Left kidney (tissue), 1 donor: ENCODE measurements at regions not wholly inside any gene's neighbourhood (a gene's known extent, or its start where the extent isn't known, plus 50 kb on each side); places are given as distances from the start of the nearest gene placed in this dataset.
"Not testable (repeated sequence)": the region's sequence is repeated elsewhere in the genome, so short reads cannot be mapped to it uniquely, and the experiment has no call there.

Source experiments
- DNase-seq: peaks from one replicate; pipeline ENCODE4 v3.0.0-alpha.2; 2013

DNA sequence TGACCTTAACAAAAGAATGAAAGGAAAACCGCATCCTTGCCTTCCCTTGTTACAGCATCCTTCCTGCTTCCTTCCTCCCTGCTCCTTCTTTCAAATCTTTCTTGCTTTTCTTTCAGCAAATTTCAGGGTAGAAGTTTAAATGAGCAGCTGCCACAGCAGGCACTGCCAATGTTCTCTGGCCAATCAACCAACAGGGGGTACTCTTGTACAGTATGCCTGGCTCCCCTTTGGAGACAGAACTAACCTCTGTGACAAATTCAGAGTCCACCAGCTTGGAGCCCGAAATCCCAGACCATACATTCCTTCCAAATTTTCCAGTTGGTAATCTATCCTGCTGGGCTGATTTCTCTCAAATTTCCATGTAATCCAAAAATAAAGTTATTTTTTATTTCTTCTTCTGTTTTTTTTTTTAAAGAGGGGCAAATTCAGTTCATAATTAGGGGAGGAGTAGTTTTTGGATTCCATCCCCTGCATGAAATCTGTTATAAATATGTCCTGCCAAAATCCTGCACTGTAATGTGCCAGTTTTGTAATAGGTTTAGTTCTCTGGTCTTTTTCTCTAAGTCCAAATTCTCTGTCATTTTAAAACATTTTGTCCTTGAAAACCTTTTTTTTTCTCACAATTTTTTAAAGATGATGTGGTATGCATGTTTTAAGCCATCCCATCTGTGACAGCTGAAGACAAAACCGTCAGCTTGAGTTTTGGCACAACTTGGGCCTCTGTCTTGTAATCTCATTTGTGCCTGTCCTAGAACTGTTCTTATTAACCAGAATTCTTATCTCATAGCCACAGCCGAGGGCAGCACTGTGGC, 610.0 kb upstream of the LMO3 start:
- no peak for DNase-seq

DNA sequence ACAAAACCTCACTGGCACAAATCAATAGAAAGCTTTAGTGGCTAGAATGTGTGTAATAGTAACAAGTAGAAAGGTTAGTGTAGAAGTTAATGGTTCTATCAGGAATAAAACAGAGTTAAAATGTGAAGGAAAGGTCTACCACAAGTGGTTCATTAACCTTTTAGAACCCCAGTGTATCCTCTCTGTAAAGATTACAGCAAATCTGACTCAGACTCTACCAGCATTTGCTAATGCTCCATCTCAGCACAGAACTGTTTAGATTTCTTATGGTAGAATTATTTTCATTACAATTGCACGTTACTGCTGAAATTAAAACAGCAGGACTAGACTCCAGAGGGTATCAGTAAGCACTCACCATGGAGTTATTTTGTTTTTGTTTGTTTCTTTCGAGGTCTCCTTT, 609.0 kb upstream of the LMO3 start:
- DNase-seq: no peak

DNA sequence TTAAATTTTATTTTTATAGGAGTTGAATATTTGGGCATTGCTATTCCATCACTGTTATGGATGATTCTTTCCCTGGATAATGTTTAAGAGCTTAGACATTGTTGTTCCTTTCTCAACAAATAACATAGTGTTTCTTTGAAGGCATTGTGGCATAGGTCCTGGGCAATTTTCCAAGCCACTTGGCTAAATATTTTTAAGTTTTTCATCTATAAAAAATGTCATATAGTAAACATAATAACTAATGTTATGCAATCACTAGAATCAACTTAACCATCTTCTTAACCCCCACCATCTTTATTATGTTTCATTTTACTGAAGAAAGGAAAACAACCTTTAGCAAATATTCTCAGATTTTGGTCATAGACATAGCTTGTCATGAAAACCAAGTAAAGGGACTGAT, 600.6 kb upstream of the LMO3 start:
- no peak for DNase-seq

DNA sequence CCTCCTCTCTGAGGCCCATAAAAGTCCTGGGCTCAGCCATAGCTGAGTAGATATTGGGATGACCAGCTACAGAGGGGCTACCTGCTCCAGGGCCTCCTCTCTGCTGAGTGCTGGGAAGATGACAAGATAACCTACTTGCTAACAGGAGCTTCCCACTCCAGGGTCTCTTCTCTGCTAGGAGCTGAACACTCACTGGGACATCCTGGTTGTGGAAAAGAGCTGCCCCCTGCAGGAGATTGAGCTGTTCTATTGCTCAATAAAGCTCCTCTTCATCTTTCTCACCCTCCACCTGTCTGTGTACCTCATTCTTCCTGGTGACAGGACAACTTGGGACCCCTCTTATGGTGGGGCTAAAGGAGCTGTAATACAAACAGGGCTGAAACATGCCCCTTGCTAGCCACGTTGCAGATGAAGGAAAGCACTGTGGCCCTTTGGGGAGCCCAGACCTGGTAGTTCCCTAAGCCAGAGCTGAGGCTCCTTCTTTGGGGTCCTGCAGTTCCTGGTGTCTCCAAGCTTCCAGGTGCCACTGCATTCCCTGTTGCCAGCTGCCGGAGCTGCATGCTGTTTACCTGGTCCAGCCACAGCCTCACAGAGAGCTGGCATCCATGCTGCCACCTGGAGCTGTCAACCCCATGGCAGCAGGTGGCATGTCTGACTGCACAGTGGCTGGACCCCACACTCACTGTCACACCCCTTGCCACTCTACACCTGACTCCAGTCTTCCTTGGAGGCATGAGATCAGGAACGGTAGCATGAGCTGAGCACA, 598.5 kb upstream of the LMO3 start:
- no peak for DNase-seq

DNA sequence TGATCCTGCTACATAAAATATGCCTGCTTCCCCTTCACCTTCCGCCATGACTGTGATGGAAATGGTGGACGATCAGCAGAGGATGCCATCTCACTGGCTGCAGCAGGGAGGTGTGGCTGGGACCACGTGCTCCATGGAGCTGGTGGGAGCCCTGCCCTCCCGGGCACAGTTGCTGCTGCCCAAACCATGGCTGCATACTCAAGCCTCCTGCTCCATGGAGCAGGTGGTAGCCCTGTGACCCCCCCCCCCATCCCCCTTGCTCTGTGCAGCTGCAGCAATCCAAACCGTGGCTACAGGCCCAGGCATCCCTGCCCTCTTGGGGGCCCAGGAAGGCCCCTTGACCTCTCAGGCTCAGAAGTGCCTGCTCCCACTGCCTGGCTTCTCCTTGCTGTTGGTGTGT, 597.5 kb upstream of the LMO3 start:
- no peak for DNase-seq

DNA sequence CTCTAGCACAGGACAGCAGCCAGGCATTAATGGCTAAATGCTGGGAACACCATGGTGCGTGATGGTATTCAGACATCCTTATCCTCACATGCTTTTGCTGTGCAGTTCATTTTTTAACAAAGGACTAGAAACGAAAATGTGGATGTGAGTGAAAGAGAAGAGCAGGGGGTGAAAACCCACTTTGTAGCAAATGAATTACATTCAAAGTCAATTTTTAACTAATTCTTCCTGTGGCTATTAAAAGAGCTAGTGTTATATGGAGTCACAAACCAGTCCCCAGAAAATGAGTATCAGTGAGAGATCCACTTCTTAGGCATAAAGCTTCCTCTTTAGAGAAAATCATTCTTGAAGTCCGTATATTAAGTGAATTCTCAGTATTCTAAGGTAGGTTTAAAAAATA, 592.0 kb upstream of the LMO3 start:
- no peak for DNase-seq

DNA sequence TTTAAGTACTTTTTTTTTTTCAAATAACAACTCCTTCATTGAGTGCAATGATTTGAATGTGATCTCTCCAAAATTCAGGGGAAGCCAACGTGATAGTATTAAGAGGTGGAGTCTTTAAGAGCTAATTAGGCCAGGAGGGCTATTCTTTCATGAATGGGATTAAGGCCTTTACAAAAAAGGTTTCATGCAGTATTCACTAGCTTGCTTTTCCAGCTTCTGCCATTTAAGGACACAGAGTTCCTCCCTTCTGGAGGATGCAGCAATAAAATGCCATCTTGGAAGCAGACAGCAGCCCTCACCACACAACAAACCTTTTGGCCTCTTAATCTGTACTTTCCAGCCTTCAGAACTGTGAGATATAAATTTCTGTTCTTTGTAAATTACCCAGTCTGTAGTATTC, 586.8 kb upstream of the LMO3 start:
- DNase-seq: no peak

DNA sequence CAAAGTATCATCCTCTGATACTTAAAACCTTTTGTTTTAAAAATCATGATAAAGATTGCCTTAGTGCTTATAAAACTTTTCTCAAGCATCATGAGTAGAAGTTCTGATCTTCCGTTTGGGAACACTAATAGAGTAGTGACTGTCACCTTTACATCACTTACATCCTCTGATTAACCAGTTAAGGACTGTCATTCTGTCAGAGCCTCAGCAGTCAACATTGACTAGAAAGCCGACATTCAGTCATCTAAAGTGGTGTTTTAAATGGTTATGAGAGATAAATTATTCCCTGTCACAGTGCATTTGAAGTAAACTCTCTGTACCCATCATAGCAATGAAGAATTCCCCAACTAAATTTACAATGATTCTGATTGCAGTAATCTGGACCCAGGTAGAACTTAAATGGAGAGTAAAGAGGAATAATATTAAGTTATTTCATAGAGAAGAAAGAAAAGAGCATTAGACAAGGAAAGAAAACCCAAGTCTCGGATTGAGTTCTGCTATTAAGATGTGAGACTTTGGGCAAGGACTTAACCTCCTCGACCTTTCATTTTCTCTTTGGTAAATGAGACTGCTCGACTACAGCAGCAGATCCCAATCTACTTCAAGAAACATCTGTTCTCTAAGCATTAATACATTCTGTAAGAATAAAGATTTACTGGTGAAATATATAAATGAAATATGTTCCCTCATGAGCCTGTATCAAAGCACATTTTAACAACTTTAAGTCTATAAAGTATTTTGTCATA, 563.9 kb upstream of the LMO3 start:
- DNase-seq: no peak

DNA sequence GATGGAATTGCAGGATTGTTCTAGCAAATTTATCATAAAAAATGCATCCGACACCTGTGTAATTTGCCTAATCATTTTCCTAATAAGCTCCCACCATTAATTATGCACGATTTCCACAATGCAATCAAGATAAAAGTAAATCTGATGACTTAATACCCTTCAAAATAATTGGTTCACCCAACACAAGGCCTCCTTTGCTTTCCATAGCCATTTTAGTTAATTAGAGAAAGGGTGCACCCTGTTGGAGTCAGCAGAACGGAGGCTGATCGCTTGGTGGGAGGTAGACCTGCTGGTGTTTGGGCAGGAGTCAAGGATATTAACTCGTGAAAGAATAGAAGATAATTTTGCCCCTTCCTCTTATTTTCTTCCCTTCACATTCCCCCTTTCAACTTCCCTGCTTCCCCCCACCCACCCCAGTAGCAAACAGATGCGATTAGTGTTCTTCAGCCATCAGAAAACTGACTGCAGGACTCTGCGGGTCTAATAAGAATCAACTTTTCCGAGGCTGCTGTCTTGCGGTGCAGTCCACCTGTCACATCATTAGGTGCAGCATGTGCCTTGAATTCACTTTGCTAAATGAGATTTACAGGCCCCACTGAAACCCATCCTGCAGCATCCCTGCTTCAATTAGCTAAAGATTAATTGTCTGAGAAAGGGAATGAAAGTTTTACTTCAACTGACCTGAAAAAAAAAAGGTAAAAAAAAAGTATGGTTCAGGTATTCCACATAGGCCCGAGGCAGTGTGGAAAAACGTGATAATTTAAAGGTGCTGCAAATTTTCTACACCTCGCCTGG, 553.7 kb upstream of the LMO3 start:
- no peak for DNase-seq

DNA sequence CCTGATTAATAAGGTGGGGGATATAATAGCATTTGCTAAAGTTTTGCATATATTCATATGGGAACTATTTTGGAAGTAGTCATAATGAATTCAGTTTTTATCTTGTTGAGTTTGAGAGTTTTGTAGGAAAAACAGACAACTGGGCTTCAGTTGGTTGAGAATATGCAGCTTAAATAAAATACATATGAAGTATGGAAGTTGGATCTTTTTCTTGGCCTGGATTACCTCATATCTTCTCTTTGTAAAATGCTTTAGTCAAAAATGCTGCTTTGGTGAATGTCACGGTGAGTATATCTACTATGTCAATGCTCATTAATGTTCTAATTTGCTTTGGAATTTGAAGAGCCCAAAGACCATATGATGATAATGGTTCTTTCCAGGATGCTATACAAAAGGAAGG, 552.2 kb upstream of the LMO3 start:
- no peak for DNase-seq

DNA sequence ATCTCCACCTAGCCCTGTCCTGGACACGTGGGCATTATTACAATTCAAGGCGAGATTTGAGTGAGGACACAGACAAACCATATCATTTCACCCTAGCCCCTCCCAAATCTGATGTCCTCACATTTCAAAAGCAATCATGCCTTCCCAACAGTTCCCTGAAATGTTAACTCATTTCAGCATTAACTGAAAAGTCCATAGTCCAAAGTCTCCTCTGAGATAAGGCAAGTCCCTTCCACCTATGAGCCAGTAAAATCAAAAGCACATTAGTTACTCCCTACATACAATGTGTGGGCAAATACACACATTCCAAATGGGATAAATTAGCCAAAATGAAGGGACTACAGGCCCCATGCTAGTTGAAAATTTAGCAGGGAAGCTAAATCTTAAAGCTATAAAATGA, 546.0 kb upstream of the LMO3 start:
- DNase-seq: no peak

DNA sequence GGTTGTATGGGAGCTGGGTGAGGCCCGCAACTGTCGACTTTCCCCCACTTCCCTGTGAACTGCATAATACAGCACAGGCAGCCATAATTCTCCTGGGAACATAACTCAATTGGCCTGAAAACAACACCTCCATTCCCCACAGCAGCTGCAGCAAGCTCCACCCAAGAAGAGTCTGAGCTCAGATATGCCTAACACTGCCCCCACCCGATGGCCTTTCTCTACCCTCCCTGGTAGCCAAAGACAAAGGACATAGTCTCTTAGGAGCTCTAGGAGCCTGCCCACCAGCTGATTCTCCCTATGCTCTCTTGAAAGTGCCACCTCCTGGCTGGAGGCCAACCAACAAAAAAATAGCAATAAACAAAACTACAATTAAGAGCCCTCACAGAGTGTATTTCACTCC, 542.7 kb upstream of the LMO3 start:
- no peak for DNase-seq

DNA sequence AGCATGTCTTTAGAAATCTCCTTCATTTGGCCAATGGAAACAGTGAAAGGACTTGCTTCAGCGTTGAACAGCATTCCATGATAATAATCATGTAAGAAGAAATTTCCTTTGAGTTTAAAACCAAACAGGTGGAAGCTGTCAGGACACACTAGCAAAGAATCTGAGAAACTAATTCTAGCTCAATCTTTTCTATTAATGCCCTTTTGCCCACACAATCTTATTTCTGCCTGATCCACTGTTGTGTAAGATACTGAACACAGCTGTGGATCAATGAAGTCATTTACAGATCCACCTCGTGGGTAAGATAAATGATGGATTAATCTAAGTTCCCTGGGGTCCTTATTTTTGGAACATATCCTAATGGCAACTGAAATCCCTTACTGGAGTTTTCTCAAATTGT, 536.9 kb upstream of the LMO3 start:
- DNase-seq: no peak

DNA sequence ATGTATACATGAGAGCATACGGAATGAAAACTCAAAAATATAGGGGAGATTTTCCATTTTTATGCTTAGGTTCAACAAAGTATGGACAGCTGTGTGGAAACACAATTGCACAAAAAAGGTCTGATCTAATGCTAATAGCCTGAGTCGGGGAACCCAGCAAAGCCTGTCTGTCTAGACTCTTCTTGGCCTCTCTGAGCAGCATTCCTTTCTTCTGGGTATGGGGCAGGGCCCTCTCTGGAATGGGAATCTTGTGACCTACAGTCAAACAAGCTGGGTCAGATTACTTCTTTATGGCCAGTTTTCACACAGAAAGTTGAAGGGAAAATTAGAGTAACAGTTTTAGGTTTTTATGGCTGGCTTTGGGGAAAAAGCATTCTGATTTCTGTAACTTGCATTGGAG, 534.0 kb upstream of the LMO3 start:
- no peak for DNase-seq

DNA sequence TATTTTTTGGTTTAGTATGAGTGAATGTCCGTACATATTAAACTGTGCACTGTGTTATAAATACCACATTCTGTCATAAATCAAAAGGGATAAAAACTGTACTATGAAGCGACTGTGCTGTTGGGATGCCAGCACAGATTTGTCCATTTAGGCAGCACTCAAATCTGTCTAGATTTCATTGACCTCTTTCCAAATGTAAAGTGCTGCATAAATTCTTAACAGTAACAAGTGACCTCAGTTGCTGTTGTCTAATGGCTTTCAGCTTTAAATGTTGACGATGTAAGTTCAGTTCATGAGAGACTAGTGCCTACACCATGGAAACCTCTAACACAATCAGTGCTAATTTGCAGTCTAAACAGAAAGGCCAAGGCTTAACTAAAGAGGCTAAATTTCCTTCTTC, 531.4 kb upstream of the LMO3 start:
- no peak for DNase-seq

DNA sequence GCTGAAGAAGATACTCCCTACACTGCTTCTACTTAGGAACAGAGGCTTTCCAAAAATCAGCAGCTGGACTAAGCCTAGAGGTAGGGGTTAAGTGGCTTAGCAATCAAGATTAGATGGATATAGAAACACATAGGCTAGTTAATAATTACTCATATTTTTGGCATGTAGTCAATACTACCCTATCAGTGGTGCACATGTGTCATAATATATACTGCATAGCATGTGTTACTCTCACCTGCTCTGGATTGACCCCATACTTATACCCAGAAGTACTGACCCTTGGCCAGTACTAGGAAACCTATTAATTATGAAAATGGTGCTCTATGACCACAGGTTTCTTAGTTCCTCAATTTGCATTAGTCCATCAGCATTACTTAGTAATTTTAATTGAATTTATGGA, 528.4 kb upstream of the LMO3 start:
- DNase-seq: no peak

DNA sequence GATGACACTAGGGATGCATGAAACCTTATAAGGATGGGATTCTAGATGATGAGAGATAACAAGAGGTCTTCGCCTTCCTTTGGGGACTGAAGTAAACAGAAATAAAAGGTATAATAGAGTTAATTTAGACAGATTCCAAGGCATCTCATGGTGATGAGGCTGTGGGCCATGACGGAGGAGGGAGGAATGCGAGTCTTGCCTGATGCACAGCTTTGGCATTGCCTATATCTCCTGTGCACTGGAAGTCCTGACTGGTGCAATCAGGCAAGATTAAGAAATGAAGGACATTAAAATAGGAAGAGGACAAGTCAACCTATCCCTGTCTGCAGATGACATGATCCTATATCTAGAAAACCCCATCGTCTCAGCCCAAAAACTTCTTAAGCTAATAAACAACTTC, 526.4 kb upstream of the LMO3 start:
- no peak for DNase-seq

DNA sequence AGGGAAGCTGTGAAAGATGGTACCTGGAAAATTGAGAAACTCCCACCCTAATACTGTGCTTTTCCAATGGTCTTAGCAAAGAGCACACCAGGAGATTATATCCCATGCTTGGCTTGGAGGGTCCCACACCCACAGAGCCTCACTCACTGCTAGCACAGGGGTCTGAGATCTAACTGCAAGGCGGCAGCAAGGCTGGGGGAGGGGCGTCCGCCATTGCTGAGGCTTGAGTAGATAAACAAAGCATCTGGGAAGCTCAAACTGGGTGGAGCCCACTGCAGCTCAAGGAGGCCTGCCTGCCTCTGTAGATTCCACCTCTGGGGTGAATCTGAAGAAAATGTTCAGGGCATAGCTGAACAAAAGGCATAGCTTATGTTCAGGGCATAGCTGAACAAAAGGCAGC, 510.6 kb upstream of the LMO3 start:
- not testable (repeated sequence) for DNase-seq

DNA sequence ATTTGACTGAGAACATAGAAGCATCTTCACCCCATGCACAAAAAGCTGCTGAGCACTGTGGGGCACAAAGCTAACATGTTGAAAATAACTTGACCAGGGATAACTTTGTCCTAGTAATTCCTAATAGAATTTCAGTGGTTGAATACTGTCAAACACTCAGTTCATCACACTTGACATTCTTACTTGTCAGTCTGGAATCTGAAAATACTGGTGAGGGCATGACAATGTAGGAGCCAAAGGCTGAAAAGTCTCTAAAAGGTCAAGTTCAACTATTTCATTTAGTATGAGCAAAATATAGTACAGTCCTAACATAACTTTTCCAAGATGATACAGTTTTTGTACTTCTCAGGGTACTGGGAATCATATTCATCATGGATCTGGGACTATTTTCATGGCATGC, 504.4 kb upstream of the LMO3 start:
- no peak for DNase-seq

DNA sequence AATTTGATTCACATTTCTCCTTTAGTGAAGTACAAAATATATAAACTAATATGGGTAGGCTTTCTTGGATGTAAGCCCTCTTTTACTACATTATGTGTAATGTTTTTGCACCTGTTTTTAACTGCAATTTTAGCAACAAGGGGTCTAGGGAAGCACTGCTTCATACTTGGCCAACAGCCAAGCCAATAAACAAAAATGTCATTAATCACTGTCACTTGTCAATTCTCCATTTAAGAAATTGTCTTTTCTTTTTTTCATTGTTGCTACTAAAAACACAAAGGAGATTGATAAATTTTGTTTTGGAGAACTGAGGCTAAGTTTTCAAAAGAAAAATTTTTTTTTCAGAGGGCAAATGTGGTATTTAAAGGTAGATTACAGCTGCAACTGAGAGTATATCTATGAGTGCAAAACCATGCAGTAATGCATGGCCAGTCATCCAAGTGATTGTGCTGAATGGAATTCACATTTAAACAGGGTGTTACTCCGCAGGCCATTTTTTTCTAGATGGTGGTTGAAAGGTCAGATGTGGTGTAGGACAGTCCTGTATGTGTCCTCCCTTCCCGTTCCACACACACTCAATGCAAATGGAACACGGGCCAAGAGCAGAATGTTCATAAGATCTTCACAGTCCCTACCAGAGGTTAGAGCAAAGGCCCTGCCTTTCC, 503.0 kb upstream of the LMO3 start:
- no peak for DNase-seq

DNA sequence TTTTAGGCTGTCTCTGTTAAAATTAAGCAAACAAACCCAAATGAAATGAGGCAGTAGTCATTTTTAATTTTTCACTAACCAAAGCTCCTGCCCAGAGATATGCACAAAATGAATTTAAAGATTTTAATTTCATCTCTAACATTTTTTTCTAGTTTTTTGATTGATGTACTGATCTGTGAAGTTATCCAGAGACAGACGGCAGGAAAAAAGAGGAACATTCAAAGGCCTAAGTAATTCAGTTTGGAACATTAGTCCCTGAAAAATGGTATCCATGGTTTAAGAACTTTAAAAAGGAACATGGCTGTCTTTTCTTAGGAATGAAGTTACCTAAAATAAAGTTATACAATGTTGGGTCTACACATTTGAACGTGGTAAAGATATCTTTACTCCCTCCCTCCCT, 498.8 kb upstream of the LMO3 start:
- DNase-seq: no peak

DNA sequence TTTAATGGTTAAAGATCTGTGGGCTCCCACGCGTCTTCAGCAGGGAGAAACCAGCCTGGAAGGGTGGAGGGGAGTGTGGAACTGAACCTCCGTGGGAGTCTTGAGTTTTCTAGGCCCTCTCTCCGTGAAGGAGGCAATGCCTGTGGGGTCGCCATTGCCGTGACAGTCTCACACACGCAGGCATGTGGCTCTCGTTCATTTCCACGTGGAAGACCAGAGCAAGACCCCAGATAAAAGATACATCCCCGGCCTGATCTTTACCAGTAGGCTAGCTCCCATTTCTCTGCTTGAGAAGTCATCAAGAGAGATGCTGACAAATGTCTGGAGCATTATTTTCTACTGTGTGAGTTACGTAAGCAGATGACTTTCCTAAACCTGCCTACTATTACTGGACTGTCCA, 491.7 kb upstream of the LMO3 start:
- no peak for DNase-seq
